Mammary epithelial cell (primary cell): ENCODE measurements at regions not wholly inside any gene's neighbourhood (a gene's known extent, or its start where the extent isn't known, plus 50 kb on each side); places are given as distances from the start of the nearest gene placed in this dataset.

Experiments used
- CTCF ChIP-seq, 2 donors: IDR thresholded peaks in 1 of 2; conservative IDR thresholded peaks in 1 of 2; 2 replicates each; pipeline ENCODE4 v1.5.1; 2011 to 2012; ENCODE audit warnings: inconsistent platforms in 2 of 2, low read length in 2 of 2, mild to moderate bottlenecking in 2 of 2, control low read depth in 1 of 2, low read depth in 1 of 2; ENCODE audit not compliant: insufficient read depth in 1 of 2; ENCODE audit errors: extremely low read depth in 1 of 2
- EZH2 ChIP-seq: IDR thresholded peaks from 2 replicates; pipeline ENCODE4 v1.6.1; 2012; ENCODE audit warnings: low read length, inconsistent platforms, borderline replicate concordance

- TF ChIP-seq EZH2 (no peak), CTCF (conservative IDR thresholded peaks at IDR 0.05 in 1 of 2, IDR thresholded peaks at IDR 0.05 in 1 of 2; ENCODE audit: extremely low read depth in 1 of 2, insufficient read depth in 1 of 2, low read depth in 1 of 2, low read length in 2 of 2) (no peak)
Measured at GRCh38 chr5:125610892-125611291, 812.3 kb upstream of the GRAMD2B start.
